Loucy (cell line): ENCODE measurements at regions not wholly inside any gene's neighbourhood (a gene's known extent, or its start where the extent isn't known, plus 50 kb on each side); places are given as distances from the start of the nearest gene placed in this dataset.
"Not testable (repeated sequence)": the region's sequence is repeated elsewhere in the genome, so short reads cannot be mapped to it uniquely, and the experiment has no call there.

ENCODE experiments used
- CTCF ChIP-seq: fragments of 200-600 bp; sonication (generic); conservative IDR thresholded peaks from 2 replicates; pipeline ENCODE4 v1.5.1; 2014; ENCODE audit warnings: mild to moderate bottlenecking, antibody characterized with exemption, low read length
- EZH2phosphoT487 ChIP-seq: fragments of 200-600 bp; IDR thresholded peaks from 2 replicates; pipeline ENCODE4 v1.6.1; 2018; ENCODE audit warnings: antibody characterized with exemption, mild to moderate bottlenecking, moderate library complexity, borderline replicate concordance

GRCh38 chr7:76895696-76896095, 136.5 kb downstream of the SPDYE17 start:
- not testable (repeated sequence) for TF ChIP-seq CTCF, EZH2phosphoT487
